ENCODE measurements at regions not wholly inside any gene's neighbourhood (a gene's known extent, or its start where the extent isn't known, plus 50 kb on each side); places are given as distances from the start of the nearest gene placed in this dataset.

GRCh38 chr6:115668211-115668610, 392.5 kb downstream of the FRK start (continued):
- no peak for TF ChIP-seq CREB1 (CRISPR knock-in tag; IDR thresholded peaks at IDR 0.05; ENCODE audit: low read depth)
- no peak for TF ChIP-seq ETS1 (IDR thresholded peaks at IDR 0.05)
- TF ChIP-seq CTCF (conservative IDR thresholded peaks at IDR 0.05; ENCODE audit: low read depth in 2 of 2), result no peak

GRCh38 chr6:115667478-115668026, 393.1 kb downstream of the FRK start:
- Histone ChIP-seq H3K36me3 (ENCODE audit: insufficient read depth) (no peaks in the 10 kb centered on the region), H3K4me1 (ENCODE audit: insufficient read depth) (no peaks in the 10 kb centered on the region), H3K4me3 (no peak overlapping the region), H3K9me2 (ENCODE audit: insufficient read depth) (no peaks in the 10 kb centered on the region), H3K27ac (ENCODE audit: low read depth) (no peak overlapping the region), H3K4me2 (no peak overlapping the region), H3F3A (replicated peaks; ENCODE audit: low read depth) (no peaks in the 10 kb centered on the region), H2AFZ (no peak overlapping the region), H3K79me2 (replicated peaks; ENCODE audit: insufficient read depth) (no peaks in the 10 kb centered on the region), H3K27me3 (ENCODE audit: insufficient read depth) (no peaks in the 10 kb centered on the region), H4K20me1 (replicated peaks; ENCODE audit: insufficient read depth) (no peaks in the 10 kb centered on the region)
- DNase-seq (ENCODE audit: low spot score) (no peak), ATAC-seq (peak; percentile 53)
- H3K4me1 Mint-ChIP-seq, result peaks cover 6% of the 10 kb centered on the region; the same call in 2 of the 3 replicates
- no peak overlapping the region for H3K4me3 Mint-ChIP-seq
- no peaks in the 10 kb centered on the region for H3K36me3 Mint-ChIP-seq (ENCODE audit: low read depth)
- H3K27me3 Mint-ChIP-seq (ENCODE audit: insufficient read depth, low read depth, poor library complexity), result no peaks in the 10 kb centered on the region
- H3K27ac Mint-ChIP-seq, result 0 out of 2 replicates have a peak overlapping the region, but pooled peaks have one; percentile 15
- H3K9me3 Mint-ChIP-seq, result no peaks in the 10 kb centered on the region
- no peak for TF ChIP-seq EZH2 (IDR thresholded peaks at IDR 0.05; ENCODE audit: low read depth, unreplicated experiment)
- TF ChIP-seq ZNF114 (CRISPR knock-in tag; IDR thresholded peaks at IDR 0.05), result no peak
- no peak for TF ChIP-seq NANOG (IDR thresholded peaks at IDR 0.05; ENCODE audit: borderline replicate concordance)
- TF ChIP-seq CTCF (conservative IDR thresholded peaks at IDR 0.05; ENCODE audit: low read depth in 2 of 2), result no peak
- TF ChIP-seq ZNF462 (CRISPR knock-in tag; IDR thresholded peaks at IDR 0.05), result no peak
- TF ChIP-seq ZNF331 (CRISPR knock-in tag; IDR thresholded peaks at IDR 0.05; ENCODE audit: low read depth), result no peak
- TF ChIP-seq JUNB (IDR thresholded peaks at IDR 0.05; ENCODE audit: unreplicated experiment), result no peak
- no peak for TF ChIP-seq STAT1 (IDR thresholded peaks at IDR 0.05; ENCODE audit: unreplicated experiment)
- no peak for TF ChIP-seq ETS1 (IDR thresholded peaks at IDR 0.05)
- no peak for TF ChIP-seq EZH2phosphoT487 (IDR thresholded peaks at IDR 0.05; ENCODE audit: unreplicated experiment)

Measured in GM23338 (cell line).